ENCODE measurements at regions not wholly inside any gene's neighbourhood (a gene's known extent, or its start where the extent isn't known, plus 50 kb on each side); places are given as distances from the start of the nearest gene placed in this dataset.

DNA sequence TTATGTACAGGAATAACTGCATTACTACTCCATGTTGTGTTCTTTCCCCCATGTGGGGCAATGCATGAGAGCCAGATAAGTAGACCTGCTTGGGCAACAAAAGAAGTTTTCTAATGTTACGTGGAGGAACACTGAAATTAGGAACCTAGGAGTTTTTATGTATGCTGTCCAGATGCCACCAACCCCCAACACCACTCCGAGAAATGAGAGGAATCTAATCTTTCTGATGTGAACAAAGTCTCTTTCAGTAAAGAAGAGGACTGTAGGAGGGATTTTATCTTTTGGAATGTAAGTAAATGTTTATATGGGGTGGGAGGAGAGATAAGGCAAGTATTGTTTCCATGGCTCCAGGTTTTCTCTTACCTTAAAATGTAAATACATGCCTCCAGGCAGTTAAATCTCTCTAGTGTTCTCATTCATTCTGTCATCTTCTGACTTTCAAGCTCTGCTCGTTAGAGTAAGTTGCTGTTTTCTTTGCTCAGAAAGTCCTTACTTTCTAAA lies 820.6 kb downstream of the PCDH17 start:
- Histone ChIP-seq H3K27ac (no peak overlapping the region), H3K4me3 (no peak overlapping the region)
- DNase-seq (ENCODE audit: low spot score), result no peak
- TF ChIP-seq, protein P1, sequence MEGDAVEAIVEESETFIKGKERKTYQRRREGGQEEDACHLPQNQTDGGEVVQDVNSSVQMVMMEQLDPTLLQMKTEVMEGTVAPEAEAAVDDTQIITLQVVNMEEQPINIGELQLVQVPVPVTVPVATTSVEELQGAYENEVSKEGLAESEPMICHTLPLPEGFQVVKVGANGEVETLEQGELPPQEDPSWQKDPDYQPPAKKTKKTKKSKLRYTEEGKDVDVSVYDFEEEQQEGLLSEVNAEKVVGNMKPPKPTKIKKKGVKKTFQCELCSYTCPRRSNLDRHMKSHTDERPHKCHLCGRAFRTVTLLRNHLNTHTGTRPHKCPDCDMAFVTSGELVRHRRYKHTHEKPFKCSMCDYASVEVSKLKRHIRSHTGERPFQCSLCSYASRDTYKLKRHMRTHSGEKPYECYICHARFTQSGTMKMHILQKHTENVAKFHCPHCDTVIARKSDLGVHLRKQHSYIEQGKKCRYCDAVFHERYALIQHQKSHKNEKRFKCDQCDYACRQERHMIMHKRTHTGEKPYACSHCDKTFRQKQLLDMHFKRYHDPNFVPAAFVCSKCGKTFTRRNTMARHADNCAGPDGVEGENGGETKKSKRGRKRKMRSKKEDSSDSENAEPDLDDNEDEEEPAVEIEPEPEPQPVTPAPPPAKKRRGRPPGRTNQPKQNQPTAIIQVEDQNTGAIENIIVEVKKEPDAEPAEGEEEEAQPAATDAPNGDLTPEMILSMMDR (IDR thresholded peaks at IDR 0.05), result no peak

DNA sequence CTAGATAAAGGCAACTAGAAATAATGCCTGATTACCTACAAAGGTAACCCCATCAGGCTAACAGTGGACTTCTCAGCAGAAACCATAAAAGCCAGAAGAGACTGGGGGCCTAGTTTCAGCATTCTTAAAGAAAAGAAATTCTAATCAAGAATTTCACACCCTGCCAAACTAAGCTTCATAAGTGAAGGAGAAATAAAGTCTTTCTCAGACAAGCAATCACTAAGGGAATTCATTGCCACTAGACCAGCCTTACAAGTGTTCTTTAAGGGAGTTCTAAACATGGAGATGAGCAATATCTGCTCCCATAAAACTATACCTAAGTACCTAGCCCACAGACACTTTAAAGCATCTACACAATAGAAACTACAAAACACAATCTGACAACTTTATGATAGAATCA lies 823.5 kb downstream of the PCDH17 start:
- H3K27ac ChIP-seq, result no peak overlapping the region
- no peak for DNase-seq (ENCODE audit: low spot score)
- TF ChIP-seq, protein P1 (IDR thresholded peaks at IDR 0.05), result no peak
- H3K4me3 ChIP-seq, result no peak overlapping the region

DNA sequence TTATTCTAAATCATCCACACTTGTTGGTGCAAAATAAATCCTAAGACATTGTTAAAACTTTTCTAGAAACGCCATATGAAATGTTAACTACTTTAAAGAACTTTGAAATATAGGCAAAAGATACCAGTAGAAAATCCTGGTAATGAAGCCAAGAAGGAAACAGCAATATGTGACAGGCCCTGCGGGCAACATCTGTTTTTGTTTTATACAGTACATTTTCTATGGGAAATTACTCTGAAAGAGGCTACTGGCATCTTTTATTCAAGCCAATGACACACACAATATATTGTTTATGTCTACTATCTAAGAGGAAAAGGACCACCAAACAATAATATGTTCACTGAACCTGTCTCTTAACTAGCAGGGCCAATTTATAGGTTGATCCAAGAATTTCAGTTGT lies 829.7 kb downstream of the PCDH17 start:
- no peak overlapping the region for H3K27ac ChIP-seq
- H3K4me3 ChIP-seq, result no peak overlapping the region
- DNase-seq (ENCODE audit: low spot score), result no peak
- TF ChIP-seq, protein P1 (IDR thresholded peaks at IDR 0.05), result no peak

DNA sequence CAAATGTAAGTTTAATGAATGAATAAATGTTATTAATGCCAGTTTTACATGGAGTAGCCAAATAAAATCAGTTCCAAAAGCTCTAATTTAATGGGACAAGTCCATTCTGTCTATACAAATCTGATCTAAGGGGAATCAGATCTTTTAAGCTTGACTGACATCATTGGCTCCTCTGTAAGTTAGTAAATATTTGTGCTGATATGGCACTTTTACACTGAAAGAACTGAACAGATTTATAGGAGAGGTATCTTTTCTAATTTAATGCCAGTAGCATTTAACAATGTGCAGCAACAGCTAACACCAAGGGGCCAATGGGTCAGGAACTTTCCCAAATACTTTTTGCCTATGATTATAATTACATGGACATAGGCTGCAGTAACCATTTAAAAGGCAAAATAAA lies 832.3 kb downstream of the PCDH17 start:
- H3K27ac ChIP-seq, result no peak overlapping the region
- no peak overlapping the region for H3K4me3 ChIP-seq
- TF ChIP-seq, protein P1 (IDR thresholded peaks at IDR 0.05), result no peak
- DNase-seq (ENCODE audit: low spot score), result no peak

DNA sequence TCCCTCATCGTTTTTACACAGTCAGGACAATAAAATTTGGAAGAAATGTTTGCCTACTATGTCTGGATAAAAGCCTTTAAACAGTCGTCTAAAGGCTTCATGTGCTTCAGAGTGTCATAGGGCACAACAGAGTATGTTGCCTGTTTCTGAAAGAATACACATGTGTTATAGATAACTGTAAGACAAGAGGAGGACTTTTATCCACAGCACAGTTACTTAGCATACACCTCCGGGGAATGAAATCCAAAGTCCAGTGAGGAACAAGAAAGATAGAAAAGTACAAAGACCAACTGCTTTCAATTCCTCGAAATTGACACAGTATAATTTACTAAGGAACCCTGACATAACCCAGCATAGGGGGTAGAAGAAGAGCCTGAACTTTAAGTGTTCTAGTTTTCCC lies 835.6 kb downstream of the PCDH17 start:
- no peak for DNase-seq (ENCODE audit: low spot score)
- Histone ChIP-seq H3K27ac (no peak overlapping the region), H3K4me3 (no peak overlapping the region)
- TF ChIP-seq, protein P1 (IDR thresholded peaks at IDR 0.05), result no peak

DNA sequence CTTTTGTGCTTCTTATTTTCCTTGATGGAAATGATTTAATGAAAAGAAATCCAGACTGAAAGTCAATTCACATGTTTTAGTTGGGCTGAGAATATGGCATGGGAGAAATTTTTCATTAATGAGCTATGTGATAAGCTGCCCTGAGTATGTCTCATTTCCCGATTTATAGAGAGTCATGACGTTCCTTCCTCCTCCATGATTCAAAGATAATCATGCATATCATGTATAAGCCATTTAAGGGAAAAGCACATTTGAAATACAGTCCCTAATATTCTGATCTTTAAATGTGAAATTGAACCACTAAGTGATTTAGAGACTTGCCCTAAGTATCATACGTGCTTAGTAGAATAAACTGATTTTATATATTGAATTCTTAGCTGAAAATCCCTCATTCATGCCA lies 840.9 kb downstream of the PCDH17 start:
- no peak for DNase-seq (ENCODE audit: low spot score)
- TF ChIP-seq, protein P1 (IDR thresholded peaks at IDR 0.05), result no peak
- no peak overlapping the region for H3K27ac ChIP-seq
- H3K4me3 ChIP-seq, result no peak overlapping the region

DNA sequence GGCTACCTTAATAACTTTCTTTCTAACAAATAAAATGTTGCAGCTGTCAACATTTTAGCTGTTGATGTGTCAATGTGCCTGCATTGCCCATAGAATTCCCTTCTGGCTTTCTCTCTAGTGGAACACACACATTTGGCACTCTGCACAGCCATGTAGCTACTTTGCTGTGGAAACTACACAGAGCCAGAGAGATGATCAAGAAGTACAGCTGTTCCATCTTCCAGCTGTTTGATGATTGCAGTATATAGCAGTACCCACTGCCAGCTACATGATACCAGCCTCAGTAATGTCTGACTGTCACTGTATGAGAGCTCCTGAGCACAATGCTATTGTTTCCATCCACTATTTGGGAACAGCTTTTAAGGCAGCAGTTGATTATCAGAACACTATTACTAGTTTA lies 843.0 kb downstream of the PCDH17 start:
- DNase-seq (ENCODE audit: low spot score), result no peak
- Histone ChIP-seq H3K4me3 (no peak overlapping the region), H3K27ac (no peak overlapping the region)
- TF ChIP-seq, protein P1 (IDR thresholded peaks at IDR 0.05), result no peak
